Keratinocyte (primary cell): ENCODE measurements at regions not wholly inside any gene's neighbourhood (a gene's known extent, or its start where the extent isn't known, plus 50 kb on each side); places are given as distances from the start of the nearest gene placed in this dataset.

ENCODE experiments used
- DNase-seq: peaks from one replicate; pipeline ENCODE4 v3.0.0-alpha.2; 2011; ENCODE audit warnings: low read depth, missing footprints, low spot score
- FAIRE-seq: peaks from 2 replicates; lab custom pipeline; 2011; peaks lifted over from hg19 to GRCh38; lab: Jason Lieb, UNC
- H2AFZ ChIP-seq: 2 replicates; pipeline ENCODE4 v1.6.0; 2012; ENCODE audit warnings: low read length, control low read depth, inconsistent platforms; ENCODE audit not compliant: control insufficient read depth
- H3K27ac ChIP-seq: 2 replicates; pipeline ENCODE4 v1.5.1; 2011; ENCODE audit warnings: low read length; ENCODE audit not compliant: control insufficient read depth, insufficient read depth
- H3K27me3 ChIP-seq: 3 replicates; pipeline ENCODE4 v1.6.0; 2011; ENCODE audit warnings: low read length; ENCODE audit not compliant: control insufficient read depth, insufficient read depth; ENCODE audit errors: extremely low read depth
- H3K36me3 ChIP-seq, 2 experiments: 2 replicates in 1 of 2; 3 replicates in 1 of 2; pipeline ENCODE4 v1.5.1; 2011; ENCODE audit warnings: low read length in 2 of 2, mild to moderate bottlenecking in 1 of 2; ENCODE audit not compliant: control insufficient read depth in 2 of 2, insufficient read depth in 2 of 2; ENCODE audit errors: extremely low read depth in 1 of 2
- H3K4me1 ChIP-seq: 3 replicates; pipeline ENCODE4 v1.5.1; 2011; ENCODE audit warnings: low read length; ENCODE audit not compliant: control insufficient read depth, insufficient read depth; ENCODE audit errors: extremely low read depth
- H3K4me2 ChIP-seq: 3 replicates; pipeline ENCODE4 v1.6.0; 2011; ENCODE audit warnings: low read depth, low read length; ENCODE audit not compliant: control insufficient read depth, insufficient read depth; ENCODE audit errors: extremely low read depth
- H3K4me3 ChIP-seq, 3 experiments: fragments of 200-600 bp in 1 of 3; sonication (generic) in 1 of 3; 2 replicates in 2 of 3; 3 replicates in 1 of 3; pipeline ENCODE4 v1.5.1; 2011 to 2016; ENCODE audit warnings: low read length in 3 of 3, mild to moderate bottlenecking in 3 of 3, control low read depth in 2 of 3, inconsistent platforms in 1 of 3, low read depth in 1 of 3, mixed read lengths in 1 of 3, mixed run types in 1 of 3, moderate library complexity in 1 of 3; ENCODE audit not compliant: control insufficient read depth in 2 of 3, insufficient read depth in 2 of 3; ENCODE audit errors: extremely low read depth in 1 of 3
- H3K79me2 ChIP-seq: 2 replicates; pipeline ENCODE4 v1.6.0; 2012; ENCODE audit warnings: low read length; ENCODE audit not compliant: control insufficient read depth, insufficient read depth
- H3K9ac ChIP-seq: 3 replicates; pipeline ENCODE4 v1.6.0; 2011; ENCODE audit warnings: low read length; ENCODE audit not compliant: control insufficient read depth, insufficient read depth; ENCODE audit errors: extremely low read depth
- H3K9me1 ChIP-seq: 3 replicates; pipeline ENCODE4 v1.6.0; 2011; ENCODE audit warnings: low read length; ENCODE audit not compliant: control insufficient read depth, insufficient read depth; ENCODE audit errors: extremely low read depth
- H3K9me3 ChIP-seq: 2 replicates; pipeline ENCODE4 v1.5.1; 2012; ENCODE audit warnings: low read depth, low read length; ENCODE audit not compliant: control insufficient read depth
- H4K20me1 ChIP-seq: 3 replicates; pipeline ENCODE4 v1.6.0; 2011; ENCODE audit warnings: low read length; ENCODE audit not compliant: control insufficient read depth, insufficient read depth; ENCODE audit errors: extremely low read depth
- EZH2 ChIP-seq: IDR thresholded peaks from one replicate; pipeline ENCODE4 v1.6.1; 2012; ENCODE audit warnings: inconsistent platforms, mild to moderate bottlenecking, low read length, moderate library complexity
- dilution Hi-C: fragments of 300-500 bp; cut with MboI; formaldehyde crosslinking; loops from one replicate; pipeline ENCODE4 v1.7.0; 2020; ENCODE audit warnings: low sequenced_read_pairs; ENCODE audit not compliant: extremely low pct_ligation_motif_present
- TF ChIP-seq, protein P1 (sequence below), 3 experiments: IDR thresholded peaks in 1 of 3; conservative IDR thresholded peaks in 1 of 3; optimal IDR thresholded peaks in 1 of 3; 2 replicates in 2 of 3; 3 replicates in 1 of 3; pipeline versions ENCODE3 to v1.5.1; 2011; ENCODE audit warnings: low read length in 3 of 3, mild to moderate bottlenecking in 3 of 3, moderate library complexity in 2 of 3, control low read depth in 1 of 3, inconsistent platforms in 1 of 3; ENCODE audit not compliant: insufficient read depth in 2 of 3; ENCODE audit errors: extremely low read depth in 1 of 3

DNA sequence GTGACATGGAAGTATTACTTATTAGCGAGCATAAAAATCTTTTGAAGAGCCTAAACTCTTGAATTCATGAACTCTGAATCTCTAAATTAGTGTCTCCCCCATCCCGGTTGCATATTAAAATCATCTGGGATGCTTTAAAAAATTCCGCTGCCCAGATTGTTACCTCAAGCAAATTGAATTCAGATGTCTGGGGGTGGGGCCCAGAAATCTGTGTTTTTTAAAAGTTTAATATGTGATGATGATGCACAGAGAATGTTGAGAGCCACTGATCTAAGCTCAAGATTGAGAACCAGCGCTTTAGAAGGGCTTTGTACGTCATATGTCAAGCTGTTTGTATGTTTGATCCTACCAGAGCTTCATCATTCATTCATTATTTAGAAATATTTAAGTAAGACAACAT is 446.8 kb downstream of the NUF2 start:
- Histone ChIP-seq H3K4me1 (no peaks in the 10 kb centered on the region), H3K4me3 (no peak overlapping the region), H3K4me2 (no peak overlapping the region), H3K36me3 (no peaks in the 10 kb centered on the region), H3K79me2 (no peaks in the 10 kb centered on the region), H3K27me3 (no peaks in the 10 kb centered on the region), H3K9me1 (no peaks in the 10 kb centered on the region), H2AFZ (no peak overlapping the region), H3K27ac (no peak overlapping the region), H3K9ac (no peak overlapping the region), H3K9me3 (no peaks in the 10 kb centered on the region), H4K20me1 (no peaks in the 10 kb centered on the region)
- dilution Hi-C loops: no loop called here
- no peak for FAIRE-seq
- DNase-seq: no peak
- TF ChIP-seq, protein P1, sequence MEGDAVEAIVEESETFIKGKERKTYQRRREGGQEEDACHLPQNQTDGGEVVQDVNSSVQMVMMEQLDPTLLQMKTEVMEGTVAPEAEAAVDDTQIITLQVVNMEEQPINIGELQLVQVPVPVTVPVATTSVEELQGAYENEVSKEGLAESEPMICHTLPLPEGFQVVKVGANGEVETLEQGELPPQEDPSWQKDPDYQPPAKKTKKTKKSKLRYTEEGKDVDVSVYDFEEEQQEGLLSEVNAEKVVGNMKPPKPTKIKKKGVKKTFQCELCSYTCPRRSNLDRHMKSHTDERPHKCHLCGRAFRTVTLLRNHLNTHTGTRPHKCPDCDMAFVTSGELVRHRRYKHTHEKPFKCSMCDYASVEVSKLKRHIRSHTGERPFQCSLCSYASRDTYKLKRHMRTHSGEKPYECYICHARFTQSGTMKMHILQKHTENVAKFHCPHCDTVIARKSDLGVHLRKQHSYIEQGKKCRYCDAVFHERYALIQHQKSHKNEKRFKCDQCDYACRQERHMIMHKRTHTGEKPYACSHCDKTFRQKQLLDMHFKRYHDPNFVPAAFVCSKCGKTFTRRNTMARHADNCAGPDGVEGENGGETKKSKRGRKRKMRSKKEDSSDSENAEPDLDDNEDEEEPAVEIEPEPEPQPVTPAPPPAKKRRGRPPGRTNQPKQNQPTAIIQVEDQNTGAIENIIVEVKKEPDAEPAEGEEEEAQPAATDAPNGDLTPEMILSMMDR (optimal IDR thresholded peaks at IDR 0.05 in 1 of 3, IDR thresholded peaks at IDR 0.05 in 1 of 3, conservative IDR thresholded peaks at IDR 0.05 in 1 of 3; ENCODE audit: extremely low read depth in 1 of 3, insufficient read depth in 2 of 3, low read length in 3 of 3): no peak
- no peak for TF ChIP-seq EZH2

DNA sequence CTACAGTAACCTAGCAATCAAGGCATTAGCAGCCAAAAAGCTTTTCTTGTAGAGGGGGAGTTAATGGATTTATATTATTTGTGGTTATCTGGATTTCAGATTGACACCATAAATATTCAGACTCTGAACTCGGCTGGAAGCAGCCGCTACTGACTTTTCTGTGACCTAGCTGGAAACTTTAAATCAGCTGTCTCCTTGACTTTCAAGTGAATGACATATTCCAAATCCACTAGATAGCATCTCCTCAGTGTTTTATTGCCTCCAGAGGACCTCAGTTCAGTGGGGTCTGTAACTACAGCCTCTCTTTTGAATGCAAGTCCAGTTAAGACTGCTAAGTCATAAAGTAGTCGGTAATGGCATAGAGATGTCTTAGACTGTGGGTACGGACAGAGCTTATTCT is 448.5 kb downstream of the NUF2 start:
- no peak overlapping the region for H3K27ac ChIP-seq
- no peak overlapping the region for H3K4me2 ChIP-seq
- dilution Hi-C loops: no loop called here
- no peaks in the 10 kb centered on the region for H3K36me3 ChIP-seq
- no peak for TF ChIP-seq EZH2
- TF ChIP-seq, protein P1 (optimal IDR thresholded peaks at IDR 0.05 in 1 of 3, IDR thresholded peaks at IDR 0.05 in 1 of 3, conservative IDR thresholded peaks at IDR 0.05 in 1 of 3; ENCODE audit: extremely low read depth in 1 of 3, insufficient read depth in 2 of 3, low read length in 3 of 3): no peak
- no peaks in the 10 kb centered on the region for H3K9me3 ChIP-seq
- H3K79me2 ChIP-seq: no peaks in the 10 kb centered on the region
- H3K27me3 ChIP-seq: no peaks in the 10 kb centered on the region
- H2AFZ ChIP-seq: no peak overlapping the region
- H4K20me1 ChIP-seq: no peaks in the 10 kb centered on the region
- DNase-seq (no peak), FAIRE-seq (no peak)
- no peak overlapping the region for H3K4me3 ChIP-seq
- H3K9me1 ChIP-seq: no peaks in the 10 kb centered on the region
- H3K9ac ChIP-seq: no peak overlapping the region
- no peaks in the 10 kb centered on the region for H3K4me1 ChIP-seq
